NT2/D1 (cell line): ENCODE measurements at regions not wholly inside any gene's neighbourhood (a gene's known extent, or its start where the extent isn't known, plus 50 kb on each side); places are given as distances from the start of the nearest gene placed in this dataset.

Experiments
- SUZ12 ChIP-seq: IDR thresholded peaks from 2 replicates; pipeline ENCODE4 v1.6.1; 2011; ENCODE audit not compliant: insufficient read length, insufficient read depth; ENCODE audit errors: extremely low read depth
- YY1 ChIP-seq: IDR thresholded peaks from 2 replicates; pipeline ENCODE4 v1.6.1; 2011; ENCODE audit not compliant: insufficient read length, insufficient read depth
- ZNF274 ChIP-seq: IDR thresholded peaks from 2 replicates; pipeline ENCODE4 v1.6.1; 2011; ENCODE audit warnings: mild to moderate bottlenecking, low read depth, low read length

DNA sequence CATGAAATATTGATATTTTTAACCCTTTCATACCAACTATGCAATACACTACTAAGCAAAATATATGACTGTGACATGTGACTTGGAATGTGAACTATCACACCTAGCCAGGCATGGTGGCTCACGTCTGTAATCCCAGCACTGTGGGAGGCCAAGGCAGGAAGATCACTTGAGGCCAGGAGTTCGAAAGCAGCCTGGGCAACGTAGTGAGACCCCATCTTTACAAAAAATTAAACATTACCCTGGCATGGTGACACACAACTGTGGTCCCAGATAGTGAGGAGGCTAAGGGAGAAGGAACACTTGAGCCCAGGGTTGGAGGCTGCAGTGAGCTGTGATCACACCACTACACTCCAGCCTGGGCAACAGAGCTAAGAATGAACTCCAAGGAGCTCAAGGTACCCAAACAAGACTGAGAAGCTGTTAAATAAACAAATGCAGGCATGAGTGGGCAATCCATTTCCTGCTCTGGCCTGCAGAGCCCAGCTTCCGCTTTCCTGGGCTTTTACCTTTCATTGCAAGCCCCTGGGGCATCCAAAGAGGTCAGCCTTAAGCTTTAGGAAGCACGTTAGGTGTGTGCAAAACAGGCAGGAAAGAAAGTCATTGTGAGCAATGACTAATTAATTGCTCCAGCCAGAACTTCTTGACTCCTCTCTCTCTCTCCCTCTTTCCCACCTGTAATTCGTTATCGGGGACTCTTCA lies 162.1 kb upstream of the FOXK1 start:
- TF ChIP-seq YY1 (no peak), SUZ12 (no peak), ZNF274 (no peak)
